GM19395 (cell line): ENCODE measurements at regions not wholly inside any gene's neighbourhood (a gene's known extent, or its start where the extent isn't known, plus 50 kb on each side); places are given as distances from the start of the nearest gene placed in this dataset.

Experiments used
- ATAC-seq: cut with Tn5 transposase; IDR thresholded peaks from one replicate; pipeline ENCODE4 v1.9.1; 2021; ENCODE audit warnings: mild to moderate bottlenecking, moderate library complexity; ENCODE audit not compliant: unreplicated experiment

DNA sequence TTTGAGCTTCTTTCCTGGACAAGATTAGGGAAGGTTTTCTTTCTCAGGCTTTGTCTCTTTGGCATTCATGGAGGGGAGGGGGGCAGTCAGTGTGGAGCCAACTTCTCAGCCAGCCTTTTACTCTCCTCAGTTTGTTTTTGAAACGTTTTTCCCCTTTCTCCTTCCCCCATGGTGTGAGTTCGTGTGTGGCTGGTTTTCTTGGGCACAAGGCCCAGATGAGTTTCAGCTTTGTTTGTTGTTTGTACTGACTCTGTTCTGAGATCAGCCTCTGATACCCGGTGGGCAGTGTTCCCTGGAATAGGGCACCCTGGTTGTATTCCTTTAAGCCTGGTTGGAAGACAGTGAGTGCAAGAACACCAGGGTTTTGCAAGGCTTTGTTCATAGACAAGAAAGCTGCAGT lies 168.2 kb upstream of the RARB start:
- ATAC-seq = no peak

DNA sequence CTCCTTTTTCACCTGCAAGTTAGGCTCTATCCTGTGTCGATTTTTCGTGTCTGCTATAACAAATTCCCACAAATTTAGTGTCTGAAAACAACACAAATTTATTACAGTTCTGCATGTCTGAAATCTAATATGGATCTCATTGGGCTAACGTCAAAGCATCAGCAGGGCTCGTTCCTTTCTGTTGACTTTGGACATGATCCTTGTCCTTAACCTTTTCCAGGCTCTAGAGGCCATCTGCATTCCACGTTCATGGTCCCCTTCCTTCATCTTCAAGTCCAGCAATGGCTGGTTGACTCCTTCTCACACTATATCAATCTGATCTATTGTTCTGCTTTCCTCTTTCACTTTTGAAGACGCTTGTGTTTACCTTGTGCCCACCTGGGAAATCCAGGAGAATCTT lies 165.7 kb upstream of the RARB start:
- ATAC-seq = no peak

DNA sequence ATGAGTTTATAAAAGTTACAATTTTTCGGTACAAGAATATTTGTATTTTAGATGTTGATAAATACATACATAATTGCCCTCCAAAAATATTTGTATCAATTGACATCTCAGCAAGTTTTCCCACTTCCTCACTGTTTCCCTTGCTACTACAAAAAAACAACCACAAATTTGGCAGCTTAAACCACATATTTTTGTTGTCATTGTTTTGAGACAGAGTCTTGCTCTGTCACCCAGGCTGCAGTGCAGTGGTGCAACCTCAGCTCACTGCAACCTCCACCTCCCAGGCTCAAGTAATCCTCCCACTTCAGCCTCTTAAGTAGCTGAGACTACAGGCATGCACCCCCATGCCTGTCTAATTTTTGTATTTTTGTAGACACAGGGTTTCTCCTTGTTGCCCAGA lies 162.8 kb upstream of the RARB start:
- ATAC-seq = no peak

DNA sequence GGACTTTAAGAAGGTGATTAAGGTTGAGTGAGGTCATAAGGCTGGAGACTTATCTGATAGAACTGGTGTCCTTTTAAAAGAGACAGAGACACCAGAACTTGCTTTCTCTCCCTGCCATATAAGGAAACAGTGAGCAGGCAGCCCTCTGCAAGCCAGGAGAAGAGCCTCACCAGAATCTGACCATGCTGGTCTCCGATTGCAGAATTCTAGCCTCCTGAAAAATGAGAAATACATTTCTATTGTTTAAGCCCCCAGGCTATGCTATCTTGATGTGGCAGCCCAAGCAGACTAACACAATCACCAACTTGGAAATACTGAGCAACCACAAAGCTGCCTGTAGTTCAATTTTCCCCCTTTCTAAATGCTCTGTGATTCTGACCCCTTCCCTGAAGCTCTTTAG lies 161.4 kb upstream of the RARB start:
- ATAC-seq = no peak

DNA sequence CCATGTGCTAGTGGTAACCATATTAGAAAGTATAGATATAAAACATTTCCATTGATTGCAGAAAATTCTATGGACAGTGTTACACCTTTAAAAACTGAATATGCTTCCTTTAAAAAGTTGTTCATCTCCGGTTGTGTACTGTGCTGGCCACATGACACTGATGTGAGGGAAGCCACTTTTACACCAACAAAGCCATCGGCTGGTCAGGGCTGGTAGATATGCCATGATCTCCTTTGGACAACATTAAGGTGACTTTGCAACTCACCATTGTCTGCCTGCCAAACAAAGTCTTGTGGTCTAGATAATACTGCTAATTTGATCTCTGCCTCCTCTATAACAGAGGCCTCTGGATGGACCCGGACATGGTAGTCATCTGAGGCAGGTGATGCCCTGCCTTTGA lies 156.0 kb upstream of the RARB start:
- no peak for ATAC-seq

DNA sequence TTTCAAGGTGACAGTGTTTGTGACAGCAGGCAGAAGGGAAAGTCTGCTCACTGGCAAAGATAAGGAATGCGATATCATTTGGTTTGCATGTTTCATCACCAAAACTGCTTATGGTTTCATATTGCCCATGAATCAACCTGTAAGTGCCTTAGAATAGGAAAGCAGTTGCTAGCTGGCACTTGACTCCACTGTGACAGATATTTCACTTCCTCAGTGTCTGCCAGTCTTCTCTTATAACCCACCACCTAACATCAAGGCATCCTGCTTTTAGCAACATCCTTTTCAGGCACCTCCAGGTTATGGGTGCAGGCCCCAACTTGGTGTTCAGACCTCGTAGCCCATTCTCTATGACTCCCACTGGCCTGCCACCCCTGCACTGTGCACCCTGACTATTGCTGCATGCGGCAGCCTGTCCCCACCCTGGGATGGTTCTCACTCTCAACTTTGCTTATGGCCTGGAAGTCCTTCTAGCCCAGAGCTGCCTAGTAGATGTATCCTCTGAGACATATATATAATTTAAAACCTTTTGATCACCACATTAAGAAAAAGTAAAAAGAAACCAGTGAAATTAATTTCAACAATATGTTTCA lies 154.4 kb upstream of the RARB start:
- no peak for ATAC-seq

DNA sequence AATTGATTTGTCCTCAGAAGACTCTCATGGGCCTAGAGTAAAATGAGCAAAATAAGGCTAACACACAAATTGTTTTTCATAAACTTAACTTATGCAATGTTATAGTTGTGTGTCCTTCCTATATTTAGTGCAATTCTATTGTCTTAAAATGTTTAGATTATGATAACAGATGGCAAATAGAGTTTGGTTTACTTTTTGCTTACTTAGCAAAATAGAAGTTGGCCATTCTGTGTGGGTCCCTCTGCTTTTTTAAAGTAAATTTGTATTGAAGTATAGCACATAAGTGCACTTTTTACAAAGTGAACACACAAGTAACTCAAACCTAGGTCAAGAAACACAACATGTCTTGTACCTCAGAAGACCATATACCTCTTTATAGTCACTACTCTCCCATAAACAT lies 150.6 kb upstream of the RARB start:
- no peak for ATAC-seq

DNA sequence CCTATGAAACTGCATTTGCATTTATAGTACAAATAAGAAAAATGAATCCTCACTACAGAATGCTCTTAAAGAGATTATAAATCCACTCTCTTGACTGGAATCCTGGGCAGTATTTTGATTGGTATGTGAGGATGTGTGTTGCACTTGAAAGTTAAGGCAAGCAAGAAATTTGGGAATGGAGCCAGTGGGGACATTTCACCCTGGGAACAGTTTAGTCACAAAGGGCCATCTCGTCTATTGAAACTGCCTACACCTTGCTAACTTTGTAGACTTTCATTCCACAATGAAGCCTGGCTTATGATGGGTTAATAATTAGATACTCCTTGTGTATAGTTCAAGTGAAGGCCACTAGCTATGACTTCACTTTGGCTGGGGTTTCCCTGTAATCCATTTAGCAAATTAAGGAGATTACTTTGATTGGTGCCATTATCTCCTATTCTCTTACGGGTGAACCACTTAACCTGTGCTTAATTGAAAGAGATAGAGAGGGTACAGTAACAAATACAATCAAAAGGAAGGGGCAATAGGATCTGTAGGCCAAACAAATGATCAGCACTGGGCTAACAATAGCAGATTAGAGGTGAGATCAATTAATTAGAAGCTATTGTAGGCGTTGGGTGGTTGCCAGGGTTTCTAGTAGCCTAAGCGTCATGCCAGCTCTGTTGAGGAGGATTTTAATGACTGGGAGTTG lies 146.9 kb upstream of the RARB start:
- no peak for ATAC-seq

DNA sequence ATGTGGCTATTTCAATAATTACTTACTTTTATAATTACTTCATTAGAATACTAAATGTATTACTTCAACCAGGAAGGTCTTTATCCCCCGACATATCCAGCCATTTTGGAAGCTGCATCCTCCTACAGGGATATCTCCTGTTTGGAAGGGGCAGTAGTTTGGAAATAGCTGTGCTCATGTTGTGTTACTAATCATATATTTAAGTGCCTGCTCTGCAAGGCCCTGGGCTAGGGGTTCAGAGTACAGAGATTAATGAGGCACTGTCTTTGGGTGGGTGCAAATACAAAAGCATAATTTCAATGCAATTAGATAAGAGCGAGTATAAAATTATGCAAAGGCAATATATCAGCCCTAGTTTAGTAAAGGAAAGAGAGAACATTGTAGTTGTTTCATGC lies 146.3 kb upstream of the RARB start:
- ATAC-seq = no peak

DNA sequence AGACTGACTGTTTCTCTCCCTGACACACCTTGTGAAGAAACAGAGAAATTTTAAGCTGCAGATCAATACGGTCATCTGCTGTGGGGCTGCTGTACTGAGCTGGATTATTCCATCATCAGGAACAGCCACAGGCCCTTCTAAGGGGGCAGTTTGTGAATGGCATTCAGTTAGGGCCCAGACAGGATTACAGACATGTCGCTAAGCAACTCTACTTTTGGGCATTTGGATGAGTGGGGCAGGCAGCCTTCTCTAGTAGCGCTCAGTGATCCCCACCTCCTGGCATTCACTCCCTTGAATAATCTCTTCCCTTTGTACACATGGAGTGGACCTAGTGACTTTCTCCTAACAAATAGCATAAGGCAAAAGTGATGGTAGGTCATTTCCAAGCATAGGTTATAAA lies 144.4 kb upstream of the RARB start:
- no peak for ATAC-seq

DNA sequence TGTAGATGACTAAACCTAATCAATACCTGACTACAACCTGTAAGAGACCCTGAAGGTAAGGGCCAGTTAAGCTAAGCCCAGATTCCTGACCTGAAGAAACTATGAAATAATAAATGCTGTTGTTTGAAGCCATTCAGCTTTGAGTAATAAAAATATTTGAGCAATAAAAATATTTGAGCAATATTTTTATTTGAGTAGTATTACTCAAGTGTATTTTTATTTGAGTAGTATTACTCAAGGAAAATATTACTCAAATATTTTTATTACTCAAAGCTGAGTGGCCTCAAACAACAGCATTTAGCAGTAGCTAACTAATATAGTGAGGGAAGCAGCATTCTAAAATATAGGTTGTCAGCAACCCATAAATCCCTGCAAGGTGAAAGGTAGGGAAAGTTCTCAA lies 143.8 kb upstream of the RARB start:
- no peak for ATAC-seq

DNA sequence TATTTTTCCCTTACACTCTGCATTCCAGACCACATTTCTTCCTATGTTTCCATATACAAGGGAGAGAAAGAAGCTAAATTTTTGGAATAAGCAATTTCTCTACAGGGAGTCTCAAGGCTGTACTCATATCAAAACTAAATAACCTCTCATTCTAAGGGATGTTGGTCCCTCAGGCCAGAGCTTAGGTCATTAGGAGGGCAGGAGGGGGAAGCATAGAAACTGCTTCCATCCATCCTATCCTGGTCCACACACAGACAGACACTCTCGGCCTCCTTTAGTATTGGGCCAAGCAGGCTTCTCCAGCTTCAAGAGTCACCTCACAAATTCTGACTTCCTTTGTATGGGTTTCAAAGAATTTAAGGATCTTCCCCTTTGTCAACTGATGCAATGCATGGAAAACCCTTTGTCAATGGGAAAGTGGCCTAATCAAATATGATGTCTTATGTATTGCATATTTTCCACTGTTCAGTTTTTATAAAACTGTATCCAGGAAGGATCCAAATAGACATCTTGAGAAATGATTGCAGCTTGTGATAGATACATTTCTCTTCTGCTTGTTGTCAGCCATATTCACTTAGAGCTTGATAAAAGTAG lies 140.7 kb upstream of the RARB start:
- ATAC-seq = no peak

DNA sequence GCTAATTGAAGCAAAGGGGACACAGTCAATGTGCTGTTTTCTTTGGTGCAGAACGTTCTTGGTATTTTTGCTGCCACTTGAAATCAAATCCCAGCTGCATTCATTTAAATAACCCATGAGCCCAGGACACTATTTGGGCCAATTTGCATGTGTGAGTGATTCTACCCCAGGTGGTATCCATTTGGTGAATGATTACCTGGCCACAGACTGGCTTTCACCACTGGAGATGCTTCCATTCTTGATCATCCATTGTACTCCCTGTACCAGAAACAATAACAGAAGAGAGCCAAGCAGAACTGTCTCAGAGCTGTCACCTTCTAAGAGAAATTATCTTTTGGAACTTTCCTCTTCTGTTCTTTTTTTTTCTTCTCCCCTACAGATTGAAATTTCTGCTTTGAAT lies 139.7 kb upstream of the RARB start:
- ATAC-seq = no peak

DNA sequence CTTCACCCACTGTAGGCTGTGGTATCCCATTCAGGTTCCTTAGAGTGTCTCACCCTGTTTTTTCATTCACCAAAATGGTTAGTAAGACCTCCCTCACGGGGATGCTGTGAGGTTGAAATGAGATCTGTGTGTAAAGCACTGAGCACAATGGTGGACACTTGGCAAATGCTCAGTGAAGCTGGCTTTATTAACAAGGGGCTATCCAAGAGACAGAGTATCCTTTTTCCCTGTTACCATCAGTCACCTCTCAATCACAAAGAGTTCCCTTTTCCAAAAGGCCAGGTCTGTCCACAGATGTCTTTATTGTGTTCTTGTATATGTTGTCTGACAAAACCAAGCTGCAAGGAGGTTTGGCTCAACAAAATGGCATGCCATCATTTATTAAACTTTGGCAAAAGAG lies 138.9 kb upstream of the RARB start:
- ATAC-seq = no peak

DNA sequence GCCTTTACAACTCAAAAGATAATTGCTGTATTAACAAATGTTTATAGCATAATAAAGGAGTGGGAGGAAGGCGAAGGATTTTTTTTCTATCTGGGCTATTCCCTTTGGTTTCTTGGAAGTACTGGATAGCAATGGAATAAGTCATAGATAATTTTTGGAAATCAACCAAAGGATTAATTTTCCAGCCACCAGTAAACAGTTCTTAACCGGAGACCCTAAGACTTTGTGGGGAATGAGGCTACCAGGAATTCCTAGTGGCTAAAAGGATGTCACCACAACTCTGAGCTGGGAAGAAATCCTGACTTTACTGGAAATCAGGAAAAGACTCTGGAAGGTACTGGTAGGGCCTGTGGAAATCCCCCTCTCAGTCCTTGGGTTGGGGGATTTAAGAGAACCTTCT lies 138.4 kb upstream of the RARB start:
- ATAC-seq = no peak

DNA sequence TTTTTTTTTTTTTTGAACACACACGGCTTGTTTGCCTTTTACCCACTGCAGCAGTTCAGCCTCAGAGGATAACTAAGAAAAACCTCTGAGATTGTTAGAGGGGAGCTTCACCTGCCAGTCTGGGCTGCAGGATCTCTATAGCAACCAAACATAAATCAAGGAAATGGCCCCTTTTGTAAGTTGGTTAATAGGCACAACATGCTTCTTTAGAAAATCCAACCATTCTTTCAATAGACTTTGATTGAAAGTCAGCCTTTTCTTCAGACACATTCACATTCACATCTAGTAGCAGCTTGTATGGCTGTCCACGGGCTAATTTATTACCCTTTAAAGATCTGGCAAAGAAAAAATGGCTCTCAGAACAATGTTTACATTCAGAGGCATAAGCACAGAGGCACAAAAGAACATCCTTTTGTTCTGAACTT lies 136.6 kb upstream of the RARB start:
- no peak for ATAC-seq

DNA sequence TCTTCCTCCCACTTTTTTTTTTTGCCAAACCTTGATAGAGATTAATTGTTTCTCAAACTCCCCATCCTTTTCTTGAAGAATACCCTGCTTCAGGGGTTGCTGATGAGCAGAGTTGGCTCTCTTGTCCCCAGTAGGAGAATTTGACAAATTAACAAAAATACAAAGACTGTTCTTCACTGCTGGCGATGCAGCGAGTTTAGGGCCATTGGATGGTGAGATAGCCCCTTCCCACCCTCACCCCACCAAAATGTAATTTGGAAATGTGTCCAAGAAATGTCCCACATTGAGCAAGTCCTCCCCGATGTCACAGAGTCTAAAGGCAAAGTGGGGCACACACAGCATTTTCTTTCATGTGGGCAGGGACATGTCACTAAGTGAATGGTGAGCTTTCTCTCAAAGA lies 136.0 kb upstream of the RARB start:
- no peak for ATAC-seq

DNA sequence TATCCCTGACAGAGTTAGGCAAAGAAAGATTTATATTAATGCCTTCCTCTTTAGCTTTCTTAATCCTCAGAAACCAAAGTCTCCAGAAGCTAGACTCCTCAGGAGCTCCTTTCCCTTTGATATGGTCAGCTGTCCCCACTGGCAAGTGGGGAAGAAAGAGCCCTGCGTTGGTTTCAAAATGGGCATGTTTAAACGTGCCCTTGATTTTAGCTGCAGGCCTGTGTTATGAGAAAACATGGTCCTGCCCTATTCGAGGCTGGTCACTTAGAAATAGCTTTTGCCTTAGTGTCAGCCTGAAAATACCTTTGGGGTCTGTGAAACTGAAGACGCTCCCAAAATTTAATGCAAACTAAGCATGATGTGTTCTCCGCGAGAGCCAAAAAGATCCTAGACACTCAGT lies 135.5 kb upstream of the RARB start:
- ATAC-seq = no peak

DNA sequence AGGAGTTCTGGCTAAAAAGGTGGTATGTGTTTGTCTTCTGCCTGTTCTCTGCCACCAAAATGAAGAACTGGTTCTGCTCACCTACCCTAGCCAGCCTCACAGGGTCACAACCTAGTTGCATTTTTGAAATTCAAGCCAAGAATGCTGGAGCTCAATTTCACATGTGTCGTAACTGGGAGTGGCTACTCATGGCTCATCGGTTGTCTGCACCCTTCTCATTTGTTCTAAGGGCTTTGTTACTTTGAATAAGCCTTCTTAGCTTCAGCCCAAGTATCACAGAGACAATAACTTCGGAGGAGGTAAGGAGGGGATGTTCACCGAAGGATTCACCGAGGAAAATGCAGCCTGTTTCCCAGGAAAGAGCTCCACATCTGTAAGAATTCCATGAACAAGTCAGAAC lies 134.3 kb upstream of the RARB start:
- ATAC-seq = no peak

DNA sequence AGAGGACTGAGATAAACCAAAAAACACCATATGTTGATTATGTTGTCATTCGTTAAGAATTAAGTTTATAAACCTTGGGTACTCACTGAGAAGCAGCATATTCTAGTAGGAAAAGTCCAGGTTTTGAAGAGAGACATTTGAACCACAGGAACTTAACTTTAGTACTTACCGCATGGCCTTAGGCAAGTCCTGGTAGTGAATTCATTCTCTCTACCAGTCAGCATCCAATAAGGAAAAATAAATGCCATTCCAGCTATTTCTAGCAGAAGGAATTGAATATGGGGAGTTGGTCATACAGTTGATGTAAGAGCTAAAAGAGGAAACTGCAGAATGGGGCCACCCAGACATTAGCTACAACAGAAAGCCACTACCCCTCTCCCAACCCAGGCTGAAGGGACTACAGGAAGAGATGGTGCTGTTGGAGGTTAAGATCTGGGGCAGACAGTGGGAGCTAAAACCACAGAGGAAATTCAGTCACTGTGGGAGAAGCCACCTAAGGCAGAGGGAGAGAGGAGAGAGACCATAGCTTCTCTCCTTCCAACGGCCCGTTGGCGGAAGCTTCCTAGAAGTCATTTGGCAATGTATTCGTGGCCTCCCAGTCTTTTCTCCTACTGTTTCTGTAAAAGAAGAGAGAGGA lies 133.8 kb upstream of the RARB start:
- no peak for ATAC-seq

DNA sequence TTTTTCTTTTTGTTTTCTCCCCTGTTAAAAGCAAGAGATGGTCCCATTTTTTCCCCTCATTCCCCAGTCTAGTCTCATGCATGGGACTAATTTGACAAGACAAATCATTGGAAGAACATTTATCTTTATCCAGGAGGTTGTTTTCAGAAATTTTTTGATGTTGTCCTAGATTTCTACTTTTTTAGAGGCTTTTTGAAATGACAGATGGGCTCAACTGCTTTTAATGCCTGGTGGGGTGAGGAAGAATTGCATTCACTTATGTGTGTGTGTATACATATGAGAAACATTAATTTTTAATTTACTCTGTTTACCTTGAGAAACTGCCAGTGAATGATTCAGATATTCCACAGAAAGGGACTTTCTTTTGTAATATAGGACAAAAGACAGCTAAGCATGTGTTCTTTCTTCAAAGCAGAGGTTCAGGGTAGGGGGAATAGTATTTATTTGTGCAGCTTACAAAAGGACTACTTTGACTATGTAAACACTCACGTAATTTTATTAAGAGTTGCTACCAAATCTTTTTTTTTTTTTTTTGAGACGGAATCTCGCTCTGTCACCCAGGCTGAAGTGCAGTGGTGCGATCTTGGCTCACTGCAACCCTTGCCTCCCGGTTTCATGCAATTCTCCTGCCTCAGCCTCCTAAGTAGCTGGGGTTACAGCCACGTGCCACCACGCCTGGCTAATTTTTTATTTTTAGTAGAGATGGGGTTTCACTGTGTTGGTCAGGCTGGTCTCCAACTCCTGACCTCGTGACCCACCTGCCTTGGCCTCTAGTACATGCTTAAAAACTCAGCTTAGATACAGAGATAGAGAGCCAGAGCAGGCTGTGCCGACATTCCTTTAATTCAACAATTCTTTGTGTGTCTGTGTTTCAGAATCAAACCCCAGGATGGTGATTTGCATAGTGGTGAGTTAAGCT lies 130.1 kb upstream of the RARB start:
- no peak for ATAC-seq
